ENCODE measurements at regions not wholly inside any gene's neighbourhood (a gene's known extent, or its start where the extent isn't known, plus 50 kb on each side); places are given as distances from the start of the nearest gene placed in this dataset.
"Not testable (repeated sequence)": the region's sequence is repeated elsewhere in the genome, so short reads cannot be mapped to it uniquely, and the experiment has no call there.

GRCh38 chr2:201946746-201947145 lies 86.9 kb upstream of the FZD7 start:
- not testable (repeated sequence) for DNase-seq (ENCODE audit: low read depth)

DNA sequence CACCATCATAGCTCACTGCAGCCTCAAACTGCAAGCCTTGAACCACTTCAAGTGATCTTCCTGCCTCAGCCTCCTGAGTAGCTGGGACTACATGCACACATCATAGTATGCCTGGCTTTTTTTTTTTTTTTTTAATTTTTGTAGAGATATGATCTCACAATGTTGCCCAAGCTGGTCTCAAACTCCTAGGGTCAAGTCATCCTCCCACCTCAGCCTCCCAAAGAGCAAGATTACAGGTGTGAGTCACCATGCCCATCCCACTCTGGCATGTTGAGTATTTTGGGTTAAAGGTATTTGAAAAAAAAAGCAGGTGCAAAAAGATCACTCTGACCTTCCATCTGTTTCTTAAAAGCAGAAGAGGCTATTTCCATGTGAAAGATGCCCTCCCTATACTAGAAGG lies 86.4 kb upstream of the FZD7 start:
- DNase-seq (ENCODE audit: low read depth) = no peak

- no peak for DNase-seq (ENCODE audit: low read depth)
Observed at GRCh38 chr2:201949181-201949926, 84.3 kb upstream of the FZD7 start.

DNA sequence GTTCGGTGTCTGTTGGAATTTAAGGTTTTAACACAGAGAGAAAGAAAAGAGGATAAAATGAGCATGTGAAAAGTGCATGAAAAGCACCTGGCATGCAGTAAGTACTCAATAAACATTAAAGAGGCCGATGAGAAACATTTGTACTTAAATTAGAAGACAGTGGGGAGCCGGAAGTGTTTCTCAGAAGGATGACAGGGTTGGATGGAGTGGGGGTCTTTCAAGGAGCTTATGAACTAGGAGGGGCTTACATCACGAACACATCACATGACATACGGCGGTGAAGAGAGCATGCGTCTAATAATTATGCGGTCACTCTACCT lies 83.8 kb upstream of the FZD7 start:
- no peak for DNase-seq (ENCODE audit: low read depth)

DNA sequence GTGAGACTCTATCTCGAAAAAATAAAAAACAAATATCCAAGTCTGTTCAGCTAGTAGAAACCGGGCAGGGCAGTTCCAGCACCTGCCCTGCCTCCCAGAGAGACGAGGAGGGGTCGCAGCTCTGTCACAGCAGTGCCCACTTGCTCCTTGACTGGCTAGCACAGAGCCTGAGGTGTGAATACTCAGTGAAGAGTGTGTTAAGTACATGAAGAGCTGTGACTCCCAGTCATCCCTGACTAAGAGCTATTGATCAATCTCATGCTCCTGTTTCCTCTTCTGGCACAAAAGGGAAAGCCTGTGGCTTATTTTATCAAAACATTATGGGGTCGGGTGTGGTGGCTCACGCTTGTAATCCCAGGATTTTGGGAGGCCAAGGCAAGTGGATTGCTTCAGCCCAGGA lies 83.0 kb upstream of the FZD7 start:
- no peak for DNase-seq (ENCODE audit: low read depth)

DNA sequence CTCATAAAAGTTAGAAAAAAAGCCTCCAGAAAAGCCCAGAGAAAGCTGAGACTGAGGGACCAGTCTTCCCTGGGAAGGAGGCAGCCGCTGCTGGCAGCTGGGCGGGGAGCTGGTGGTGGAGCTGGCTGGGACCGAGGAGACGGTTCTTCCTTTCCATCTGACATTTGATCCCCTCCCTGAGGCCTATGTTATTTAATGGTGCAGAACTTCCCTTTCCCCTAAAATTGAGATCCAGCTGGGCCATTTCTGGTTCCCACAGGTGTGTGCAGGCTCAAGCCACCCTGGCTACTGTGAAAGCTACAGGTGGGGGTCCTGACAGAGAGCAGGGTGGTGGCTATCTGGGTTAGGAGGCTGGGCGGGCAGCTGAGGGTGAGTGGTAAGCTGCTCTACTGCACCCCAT lies 81.5 kb upstream of the FZD7 start:
- DNase-seq (ENCODE audit: low read depth) = no peak

DNA sequence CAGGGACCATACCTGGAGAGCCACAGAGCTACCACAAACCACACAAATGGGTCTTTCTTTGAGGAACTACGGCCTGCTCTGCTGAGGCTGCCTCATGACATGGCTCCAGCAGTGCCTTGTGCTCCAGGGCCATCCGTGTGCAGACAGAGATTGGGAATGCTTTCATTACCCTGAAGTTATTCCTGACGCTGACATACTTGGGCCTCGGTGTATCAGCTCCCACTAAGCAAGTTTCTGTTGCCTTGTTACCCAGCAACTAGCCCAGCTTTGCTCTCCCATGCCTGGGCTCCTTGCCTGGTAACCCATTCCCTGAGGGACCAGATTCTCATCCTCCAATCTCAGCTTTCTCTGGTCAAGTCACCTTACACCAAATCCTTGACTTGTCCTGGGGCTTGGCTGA lies 80.3 kb upstream of the FZD7 start:
- no peak for DNase-seq (ENCODE audit: low read depth)

- DNase-seq (ENCODE audit: low read depth) = no peak
Observed at GRCh38 chr2:201953880-201954279, 79.8 kb upstream of the FZD7 start.

DNA sequence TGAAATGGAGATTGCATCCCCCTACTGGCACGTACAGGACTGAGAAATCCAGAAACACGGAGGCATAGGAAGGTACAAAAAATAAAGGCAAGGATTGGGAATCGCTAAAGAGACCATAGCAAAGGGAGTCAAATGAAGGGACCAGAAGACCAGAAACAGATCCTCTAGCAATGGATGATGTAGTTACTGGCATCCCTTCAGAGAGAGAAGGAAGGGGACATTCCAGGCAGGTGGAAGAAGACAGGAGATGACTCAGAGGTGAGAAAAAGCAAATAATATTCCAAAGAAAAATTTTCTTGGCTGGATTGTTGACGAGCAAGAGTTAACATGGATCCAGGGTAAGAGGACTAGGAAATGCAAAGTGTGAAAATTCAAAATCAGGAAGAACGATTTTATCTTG lies 78.4 kb upstream of the FZD7 start:
- no peak for DNase-seq (ENCODE audit: low read depth)

DNA sequence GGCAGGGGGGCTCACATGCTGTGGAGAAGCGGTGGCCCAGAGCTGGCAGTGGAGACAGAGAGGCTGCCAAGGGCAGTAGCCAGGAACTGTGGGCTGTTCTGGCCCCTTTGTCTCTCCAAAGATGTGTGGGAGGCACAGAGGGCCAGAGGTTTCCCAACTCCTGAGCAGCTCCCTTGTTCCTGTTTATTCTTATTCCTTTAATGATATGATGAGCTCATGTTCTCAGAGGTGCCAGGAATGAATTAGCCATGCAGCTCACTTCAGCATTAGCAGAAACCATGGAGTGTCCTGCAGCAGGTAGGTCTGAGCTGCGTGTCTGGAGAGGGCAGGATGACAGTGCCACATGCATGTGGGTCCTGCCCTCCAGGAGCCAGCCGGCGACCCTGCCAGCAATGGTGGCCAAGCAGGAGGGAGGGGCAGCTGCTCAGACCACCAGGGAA lies 77.9 kb upstream of the FZD7 start:
- no peak for DNase-seq (ENCODE audit: low read depth)

DNA sequence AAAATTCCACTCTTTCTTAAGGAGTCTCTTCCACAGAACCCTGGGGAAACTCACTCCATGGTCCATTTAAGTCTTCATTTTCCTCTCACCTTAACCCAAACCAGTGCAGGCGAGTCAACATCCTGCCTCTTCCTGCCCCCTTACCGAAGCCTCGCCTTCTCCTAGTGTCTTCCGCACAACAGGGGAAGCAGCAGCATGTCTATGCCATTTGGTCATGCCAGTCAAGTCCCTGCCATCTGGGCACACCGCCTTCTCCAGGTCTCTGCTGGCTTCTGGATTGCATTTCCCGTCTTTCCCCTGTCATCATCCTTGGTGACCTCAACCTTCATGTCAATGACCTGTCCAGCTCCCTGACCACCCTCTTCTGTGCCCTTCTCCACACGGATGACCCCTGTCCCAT lies 77.3 kb upstream of the FZD7 start:
- DNase-seq (ENCODE audit: low read depth) = no peak

DNA sequence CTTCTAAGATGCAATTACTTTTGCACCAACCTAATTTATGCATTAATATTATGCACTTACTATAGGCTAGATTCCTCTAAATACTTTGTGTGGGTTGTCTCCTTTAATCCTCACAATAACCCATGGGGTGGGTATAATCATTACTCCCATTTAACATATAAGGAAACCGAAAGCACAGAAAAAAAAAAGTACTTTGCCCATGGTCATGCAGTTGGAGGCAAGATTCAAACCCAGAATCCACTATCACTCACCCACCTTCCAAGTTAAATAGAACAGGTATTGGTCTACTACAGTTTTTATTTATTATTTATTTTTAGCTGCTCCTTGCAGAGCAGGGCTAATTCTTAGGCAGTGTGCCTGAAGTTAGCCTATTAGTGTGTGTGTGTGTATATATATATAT lies 76.6 kb upstream of the FZD7 start:
- no peak for DNase-seq (ENCODE audit: low read depth)

- DNase-seq (ENCODE audit: low read depth) = no peak
Observed at GRCh38 chr2:201959198-201959597, 74.5 kb upstream of the FZD7 start.

DNA sequence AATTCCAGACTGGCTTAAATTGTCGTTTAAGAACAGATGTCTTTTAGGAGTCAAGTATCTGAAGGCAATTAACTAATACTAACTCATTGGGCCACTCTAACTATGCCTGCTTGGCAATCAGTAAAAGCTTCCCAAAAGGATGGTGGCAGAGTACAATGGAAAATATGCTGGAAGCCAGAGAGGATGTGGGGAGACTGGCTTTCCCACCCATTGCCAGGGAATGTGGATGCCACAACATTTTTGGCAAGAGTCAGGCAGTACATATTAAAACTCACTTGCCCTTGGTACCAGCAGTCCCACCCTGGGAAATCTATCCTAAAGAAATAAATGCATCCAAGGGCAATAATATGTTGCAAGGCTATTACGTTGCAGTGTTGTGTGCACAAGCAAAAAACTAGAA lies 74.0 kb upstream of the FZD7 start:
- no peak for DNase-seq (ENCODE audit: low read depth)

- DNase-seq (ENCODE audit: low read depth) = no peak
Observed at GRCh38 chr2:201960305-201960704, 73.3 kb upstream of the FZD7 start.

- no peak for DNase-seq (ENCODE audit: low read depth)
Observed at GRCh38 chr2:201961401-201961800, 72.3 kb upstream of the FZD7 start.

DNA sequence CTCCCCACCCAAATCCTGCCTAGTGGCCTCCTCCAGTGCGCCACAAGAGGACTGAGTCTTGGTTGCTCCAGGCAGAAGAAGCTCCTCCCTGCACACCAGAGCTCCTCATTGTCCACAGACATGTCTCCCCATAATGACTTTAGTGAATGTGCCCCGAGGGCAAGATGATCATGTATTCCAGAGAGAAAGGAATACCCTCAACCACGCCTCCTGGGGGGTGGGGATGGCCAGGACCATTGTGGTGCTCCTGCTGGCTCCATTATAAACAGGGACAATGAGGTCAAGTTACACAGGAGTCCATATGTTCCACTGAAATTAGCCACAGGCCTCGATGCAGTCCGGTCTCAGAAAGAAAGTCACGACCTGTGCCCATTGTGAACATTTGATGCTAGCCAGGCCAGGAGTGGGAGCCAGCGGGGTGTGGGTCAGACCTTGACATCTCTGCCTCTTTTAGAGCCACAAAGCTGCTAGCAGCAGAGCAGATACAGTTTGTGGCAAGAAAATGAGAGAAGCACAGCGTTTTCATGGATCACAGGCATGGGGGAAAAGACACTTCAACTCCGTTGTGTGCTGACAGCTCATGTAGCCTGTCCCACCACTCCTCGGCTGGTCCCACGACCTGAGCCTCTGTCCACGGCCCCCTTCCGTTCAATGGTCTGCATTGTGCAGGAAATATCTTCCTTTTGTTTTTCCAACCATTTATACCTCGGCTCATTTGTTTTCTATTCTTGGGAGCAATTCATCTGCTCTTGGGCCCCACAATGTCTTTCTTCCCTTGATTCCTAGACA lies 70.7 kb upstream of the FZD7 start:
- DNase-seq (ENCODE audit: low read depth) = no peak

DNA sequence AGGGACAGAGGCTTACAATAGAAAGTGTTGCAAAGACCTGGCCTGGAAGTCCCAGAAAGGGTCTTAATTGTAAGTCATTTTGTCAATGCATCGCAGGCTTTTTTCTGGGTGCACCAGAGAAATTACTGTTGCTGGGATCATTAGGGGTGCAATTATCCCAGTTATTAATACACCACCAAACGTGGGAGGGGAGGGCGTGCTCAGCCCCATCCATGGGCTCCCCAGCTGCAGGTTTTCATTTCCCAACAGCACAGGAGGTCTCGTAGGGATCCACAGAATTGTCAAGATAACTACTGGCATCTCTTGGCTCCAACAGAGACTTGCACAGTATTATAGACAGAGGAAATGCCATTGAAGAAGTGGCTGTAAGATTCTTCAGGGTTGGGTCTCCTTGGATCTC lies 69.6 kb upstream of the FZD7 start:
- DNase-seq (ENCODE audit: low read depth) = no peak

DNA sequence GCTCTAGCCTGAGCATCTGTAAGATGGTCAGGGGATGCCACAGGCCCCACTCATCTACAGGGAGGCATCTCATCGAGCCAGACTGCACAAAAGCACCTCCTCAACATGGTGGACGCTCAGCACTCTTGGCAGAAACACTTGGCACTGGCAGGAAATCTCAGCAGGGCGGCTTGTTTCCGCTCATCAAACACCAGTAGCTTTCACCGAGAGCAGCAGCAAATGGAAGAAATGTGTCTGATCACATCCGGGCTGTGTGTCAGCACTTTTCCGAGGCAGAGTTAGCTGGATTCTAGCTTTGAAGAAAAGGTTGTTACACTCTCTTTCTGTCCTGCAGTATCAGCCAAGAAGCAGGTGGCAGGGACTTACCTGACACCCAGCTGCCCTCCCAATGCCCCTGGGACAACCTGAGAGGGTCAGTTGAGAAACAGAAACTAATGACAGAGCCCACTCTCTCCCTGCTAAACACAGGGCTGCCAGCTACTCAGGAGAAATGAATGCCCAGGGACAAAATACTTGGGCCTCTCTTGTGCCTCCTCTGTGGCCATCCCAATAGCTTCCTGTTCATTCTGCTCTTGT lies 68.9 kb upstream of the FZD7 start:
- peak; percentile 25 for DNase-seq (ENCODE audit: low read depth)

GRCh38 chr2:201965550-201965949 lies 68.1 kb upstream of the FZD7 start:
- DNase-seq (ENCODE audit: low read depth) = no peak

DNA sequence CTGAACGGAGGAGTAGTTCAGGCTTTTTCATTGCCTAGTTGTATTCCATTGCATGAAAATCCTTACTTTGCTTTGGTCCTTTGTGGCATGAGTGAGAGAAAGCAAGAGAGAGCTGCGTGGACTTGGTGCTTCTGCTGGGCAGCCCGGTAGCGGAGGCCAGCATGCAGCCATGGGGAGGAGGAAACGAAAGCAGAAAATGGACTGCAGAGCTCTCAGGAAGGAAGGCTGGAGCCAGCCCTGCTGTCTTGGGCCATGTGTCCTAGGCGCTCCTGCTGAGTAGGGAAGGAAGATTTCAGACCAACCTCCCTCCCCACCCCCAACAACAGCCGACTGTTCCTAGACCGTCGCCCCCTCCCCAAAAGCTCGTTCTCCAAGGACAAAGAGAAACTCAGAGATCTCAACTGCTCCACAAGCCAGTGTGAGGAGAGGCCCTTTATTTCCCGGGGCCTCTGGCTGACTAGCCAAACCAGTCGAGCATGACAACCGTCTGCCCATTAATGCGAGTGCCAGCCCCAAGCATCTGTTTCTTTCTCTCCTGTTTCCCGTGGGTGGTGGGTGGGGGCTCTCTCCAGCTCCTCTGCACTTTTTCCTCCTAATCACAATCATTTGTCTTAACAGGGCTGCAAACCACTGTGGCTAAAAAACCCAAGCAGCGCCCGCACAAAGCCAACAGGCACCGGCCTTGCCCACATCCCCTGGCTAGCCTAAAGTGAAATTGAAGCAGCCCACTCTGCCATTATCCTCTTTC lies 66.8 kb upstream of the FZD7 start:
- DNase-seq (ENCODE audit: low read depth) = no peak

DNA sequence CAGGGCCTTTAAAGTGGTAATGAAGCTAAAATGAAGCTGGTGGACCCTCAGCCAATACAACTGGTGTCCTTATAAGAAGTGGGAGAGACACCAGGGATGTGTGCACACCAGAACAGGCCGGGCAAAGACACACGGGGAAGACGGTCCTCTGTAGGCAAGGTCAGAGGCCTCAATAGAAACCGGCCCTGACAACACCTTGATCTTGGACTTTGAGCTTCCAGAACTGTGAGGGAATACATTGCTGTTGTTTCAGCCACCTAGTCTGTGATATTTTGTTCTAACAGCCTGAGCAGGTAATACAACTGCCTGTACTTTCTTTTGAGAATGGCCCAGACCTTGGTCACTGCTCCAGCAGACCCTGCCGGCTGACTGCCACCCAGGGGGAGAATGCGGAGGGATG lies 65.6 kb upstream of the FZD7 start:
- no peak for DNase-seq (ENCODE audit: low read depth)

GRCh38 chr2:201968476-201968875 lies 65.2 kb upstream of the FZD7 start:
- DNase-seq (ENCODE audit: low read depth) = no peak
